Hematopoietic multipotent progenitor cell (in vitro differentiated cells): ENCODE measurements at regions not wholly inside any gene's neighbourhood (a gene's known extent, or its start where the extent isn't known, plus 50 kb on each side); places are given as distances from the start of the nearest gene placed in this dataset.

Experiments used
- DNase-seq, 3 donors: peaks; one replicate each; pipeline ENCODE4 v3.0.0-alpha.2; 2011 to 2015; ENCODE audit warnings: low read depth in 2 of 3, low spot score in 2 of 3

DNA sequence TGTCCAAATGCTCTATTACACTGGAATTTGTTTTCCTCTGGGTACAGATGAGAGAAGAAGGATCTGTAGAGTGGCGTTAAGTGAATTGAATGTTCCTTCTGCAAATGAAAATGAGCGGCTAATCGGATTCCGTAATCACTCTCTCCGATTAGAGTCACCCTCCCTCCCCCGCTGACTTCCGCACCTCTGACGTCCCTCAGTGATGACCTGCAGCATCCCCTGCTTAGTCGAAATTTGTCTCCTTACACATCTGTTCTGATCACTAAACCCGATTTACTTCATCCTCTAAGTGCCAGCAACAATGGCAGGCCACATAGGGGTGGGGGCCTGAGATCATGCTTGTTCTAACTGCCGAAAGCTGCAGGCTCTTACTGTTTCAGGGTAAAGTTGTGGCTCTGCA lies 378.7 kb downstream of the SEC16B start:
- DNase-seq: no peak

DNA sequence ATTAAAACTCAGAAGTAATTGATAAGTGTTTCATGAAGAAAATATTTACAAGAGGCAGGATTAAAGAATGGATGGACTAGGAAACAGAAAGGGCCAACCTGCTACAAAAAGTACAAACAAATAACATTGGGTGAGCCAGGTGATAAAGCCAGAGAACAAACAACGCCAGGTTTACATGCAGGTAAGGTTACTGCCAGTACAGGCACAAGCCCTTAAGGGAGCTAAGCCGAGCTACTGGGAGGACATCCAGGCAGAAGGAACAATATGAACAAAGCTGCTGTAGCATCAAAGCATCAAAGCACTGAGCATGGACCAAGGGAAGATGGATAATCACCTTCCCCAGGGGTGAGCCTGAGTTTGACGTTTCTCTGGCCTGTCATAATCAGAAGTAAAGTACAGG lies 380.7 kb downstream of the SEC16B start:
- DNase-seq: no peak

DNA sequence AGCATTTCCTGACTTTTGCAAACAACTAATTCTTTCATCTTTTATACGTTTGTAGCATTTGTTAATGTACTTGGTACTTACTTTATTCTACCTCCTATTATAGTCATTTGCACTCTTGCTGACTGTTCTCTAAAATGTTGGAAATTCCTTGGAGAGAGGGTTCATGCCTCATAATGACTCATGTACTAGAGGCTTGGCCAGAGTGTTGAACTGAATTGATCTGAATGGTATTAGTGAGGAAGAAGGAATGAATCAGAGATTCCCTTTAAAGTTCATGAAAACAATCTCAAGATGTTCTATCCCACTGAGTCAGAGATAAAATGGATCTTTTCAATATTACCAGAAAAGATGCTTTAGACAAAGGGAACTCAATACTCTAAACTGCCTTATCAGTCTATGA lies 383.4 kb downstream of the SEC16B start:
- DNase-seq: no peak

DNA sequence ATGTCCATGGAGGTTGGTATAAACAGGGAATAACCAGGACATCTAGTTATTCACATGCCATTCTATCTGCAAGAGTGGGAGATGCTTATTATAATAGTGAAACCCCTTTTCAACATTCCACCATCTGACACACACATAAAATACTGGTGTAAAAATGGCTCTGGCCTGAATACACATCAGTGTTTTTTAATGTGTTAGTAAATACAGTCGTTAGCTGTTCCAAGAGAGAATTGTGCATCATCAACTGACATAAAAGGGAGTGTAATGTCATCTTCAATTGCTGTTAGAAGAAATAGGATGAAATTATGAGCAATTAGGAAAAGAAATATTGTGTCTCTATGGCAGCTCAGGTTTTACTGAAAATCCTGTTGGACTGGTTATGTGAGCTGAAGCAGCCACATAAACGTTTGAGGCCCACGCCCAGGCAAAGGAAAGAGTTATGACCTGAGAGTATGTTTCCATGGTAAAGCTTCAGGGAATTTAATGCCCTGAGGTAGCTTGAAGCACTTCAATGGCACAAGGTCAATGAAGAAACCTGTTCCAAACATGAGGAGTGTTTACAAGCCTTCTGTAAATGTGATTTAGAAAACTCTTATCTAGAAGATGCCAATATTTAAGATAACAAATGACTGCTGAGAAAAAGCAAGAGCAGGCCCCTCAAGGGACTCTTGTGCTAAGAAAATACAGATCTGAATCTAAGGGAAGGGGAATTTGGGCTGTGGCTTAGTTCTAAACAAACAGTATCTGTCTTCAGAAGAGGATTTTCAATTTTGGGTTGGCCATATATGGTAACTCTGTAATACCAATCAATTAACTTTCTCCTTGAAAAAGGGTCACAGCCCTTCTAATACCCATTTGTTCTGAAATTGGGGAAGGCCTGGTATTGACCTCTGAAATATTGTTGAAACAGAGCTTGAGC lies 384.3 kb downstream of the SEC16B start:
- no peak for DNase-seq

DNA sequence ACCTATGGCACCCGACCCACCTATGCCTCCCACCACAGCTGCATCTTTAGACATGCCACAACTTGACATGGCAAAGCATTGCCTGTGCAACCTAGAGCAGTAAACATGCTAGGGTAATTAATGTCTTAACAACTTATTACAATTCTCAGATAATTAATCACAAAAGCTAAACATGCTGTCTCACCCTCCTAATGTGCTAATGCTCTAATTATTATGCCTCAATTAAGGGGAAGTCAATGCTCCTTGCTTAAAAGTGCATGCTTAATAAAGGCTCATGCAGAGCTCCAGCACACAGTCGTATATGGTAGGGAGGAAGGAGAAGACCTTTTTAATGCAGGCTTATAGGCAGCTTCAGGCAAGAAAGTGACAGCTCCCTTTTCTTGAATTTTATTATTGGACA lies 396.0 kb downstream of the SEC16B start:
- DNase-seq: no peak

DNA sequence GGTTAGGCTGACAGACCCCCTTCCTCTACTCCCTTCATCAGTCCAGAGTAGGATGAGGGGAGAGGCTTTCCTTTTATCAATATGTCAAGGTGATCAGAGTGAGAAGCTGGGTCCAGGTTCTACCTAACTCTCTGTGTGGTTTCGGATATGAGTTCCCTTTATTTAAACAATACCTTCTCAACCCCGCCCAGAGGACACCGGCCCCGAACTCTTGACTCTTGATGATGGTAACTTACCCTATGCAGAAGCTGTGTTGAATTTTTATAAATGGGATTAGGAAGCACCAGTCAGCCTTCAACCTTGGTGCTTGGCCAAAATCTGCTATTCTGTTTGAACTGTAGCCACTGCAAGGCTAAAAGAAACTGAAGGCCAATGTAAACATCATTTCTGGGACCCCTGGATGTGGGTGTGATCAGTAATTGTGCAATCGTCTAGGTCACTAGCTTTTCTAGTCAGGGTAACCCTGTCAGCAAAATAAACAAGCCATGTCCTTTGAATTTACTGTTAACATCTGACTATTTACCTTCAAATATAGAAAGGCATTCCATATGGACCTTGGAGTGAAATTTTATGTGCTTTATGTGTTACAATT lies 398.3 kb downstream of the SEC16B start:
- no peak for DNase-seq

DNA sequence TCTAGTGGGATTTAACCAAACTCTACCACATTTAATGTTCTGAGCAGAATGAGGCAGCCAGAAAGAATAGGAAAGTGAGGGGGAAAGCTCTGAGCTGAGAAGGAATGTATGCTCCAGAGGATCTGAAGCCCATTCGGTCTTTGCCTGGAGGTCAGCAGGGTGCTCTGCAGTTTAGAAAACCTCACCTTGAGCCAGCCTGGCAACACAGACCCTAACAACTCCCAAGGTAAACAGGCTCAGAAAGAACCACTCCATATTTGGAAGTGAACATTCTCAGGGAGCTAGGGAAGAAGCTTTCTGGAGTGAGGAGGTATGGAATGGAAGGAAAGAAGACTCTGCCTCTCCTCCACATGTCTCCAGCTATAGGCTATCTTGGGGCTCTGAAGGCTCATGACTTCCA lies 398.8 kb downstream of the SEC16B start:
- DNase-seq: no peak

DNA sequence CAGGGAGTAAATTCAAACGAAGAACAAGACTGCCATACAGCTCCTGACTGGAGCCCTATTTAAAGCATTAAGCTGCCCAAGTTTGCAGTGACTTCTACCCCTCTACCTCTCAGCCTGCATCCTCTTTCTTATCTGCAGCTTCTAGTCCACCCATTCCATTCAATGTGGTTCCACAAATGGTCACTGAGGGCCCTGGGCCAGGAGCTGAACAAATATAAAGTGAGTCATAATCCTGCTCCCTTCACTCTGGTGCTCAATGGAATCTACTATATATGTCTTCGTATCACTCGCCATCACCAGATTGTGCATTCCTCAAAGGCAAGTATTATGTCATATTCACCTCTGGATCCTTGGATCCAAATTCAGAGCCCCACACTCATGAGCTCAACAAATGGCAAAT lies 398.7 kb downstream of the BRINP2 start:
- no peak for DNase-seq

DNA sequence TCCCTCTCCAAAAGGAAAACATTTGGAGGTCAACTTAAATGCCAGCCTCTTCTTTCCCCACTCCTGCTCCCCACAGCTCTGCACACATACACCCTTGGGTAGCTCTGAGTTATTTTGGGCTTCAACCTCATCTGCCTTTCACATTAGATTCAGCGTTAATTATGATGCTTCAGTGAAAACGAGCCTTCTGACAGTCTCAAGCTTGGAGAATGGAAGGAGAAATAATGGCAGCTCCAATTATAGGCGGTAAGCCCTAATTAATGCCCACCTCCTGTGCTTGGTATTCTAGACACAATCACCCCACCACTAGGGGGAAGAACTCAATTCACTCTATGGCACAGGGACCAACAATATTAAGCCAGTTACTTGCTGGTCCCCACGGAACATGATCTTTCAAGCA lies 397.9 kb downstream of the BRINP2 start:
- DNase-seq: no peak

DNA sequence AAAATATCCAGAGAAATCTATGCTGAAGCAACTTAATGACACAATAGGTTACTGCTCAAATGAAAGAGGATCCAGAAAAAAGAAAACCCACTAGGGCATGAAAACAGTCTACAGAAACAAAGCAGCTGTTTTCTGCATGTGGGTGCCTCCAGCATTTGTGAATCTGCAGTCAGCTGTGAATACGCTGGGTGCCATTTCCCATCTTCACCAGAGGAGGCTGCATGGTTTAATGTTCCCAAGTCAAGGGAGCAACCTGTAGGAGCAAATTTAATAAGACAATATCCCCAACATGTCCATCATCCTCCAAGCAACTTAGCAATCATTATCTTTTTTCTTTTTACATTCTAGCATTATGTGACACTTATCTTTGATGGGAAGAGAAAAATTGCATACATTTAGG lies 396.6 kb downstream of the BRINP2 start:
- DNase-seq: no peak

DNA sequence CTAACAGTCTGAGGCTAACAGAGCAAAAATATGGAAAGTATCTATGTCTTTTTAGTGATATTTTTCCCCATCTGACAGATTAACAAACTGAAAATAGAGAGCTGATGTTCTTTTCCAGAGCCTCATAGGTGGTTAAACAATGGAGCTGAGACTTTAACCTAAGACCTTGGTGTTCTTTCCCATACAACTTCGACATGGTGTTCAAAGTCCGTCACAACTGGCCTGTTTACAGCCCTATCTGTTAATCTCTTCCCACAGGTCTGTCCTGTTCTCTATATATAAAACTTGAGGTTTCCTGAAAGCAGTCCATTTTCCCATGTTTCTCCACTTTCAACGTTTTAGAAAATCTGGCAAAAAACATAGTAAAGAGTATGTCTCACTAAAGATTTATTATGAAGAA lies 395.7 kb downstream of the BRINP2 start:
- no peak for DNase-seq

DNA sequence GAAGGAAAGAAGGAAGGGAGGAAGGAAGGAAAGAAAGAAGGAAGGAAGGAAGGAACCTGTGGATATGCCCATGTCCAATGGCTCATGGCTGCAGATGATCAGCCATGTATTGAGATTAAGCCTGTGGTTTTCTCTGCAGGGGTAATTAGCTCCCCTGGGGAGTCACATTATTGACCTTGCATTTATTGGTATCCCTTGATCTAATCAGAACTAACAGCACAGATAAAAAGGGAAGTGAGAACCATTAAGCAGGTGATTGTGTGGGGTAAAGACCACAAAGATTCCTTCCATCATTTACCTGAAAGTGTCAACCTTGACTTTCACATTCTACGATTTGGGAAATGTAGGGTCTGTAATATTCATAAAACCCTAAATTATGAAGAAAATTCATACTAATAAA lies 390.7 kb downstream of the BRINP2 start:
- DNase-seq: no peak

DNA sequence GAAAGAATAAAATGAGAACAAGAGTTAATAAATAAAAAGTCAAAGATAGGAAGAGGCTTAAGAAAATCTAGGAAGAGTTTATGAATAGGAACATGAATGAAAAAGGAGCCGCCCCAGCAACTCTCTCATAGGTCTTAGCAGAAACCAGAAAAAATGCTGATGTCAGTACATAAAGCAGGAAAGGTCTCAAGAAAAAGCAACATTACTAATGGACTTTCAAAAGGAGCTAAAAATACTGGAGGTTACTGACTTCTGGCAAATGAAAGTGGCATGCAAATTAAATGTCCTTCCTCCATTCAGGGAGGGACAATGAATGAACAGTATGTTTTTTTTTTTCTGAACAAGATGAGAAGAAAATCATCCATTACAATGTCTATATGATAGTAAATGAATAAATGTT lies 387.6 kb downstream of the BRINP2 start:
- no peak for DNase-seq

DNA sequence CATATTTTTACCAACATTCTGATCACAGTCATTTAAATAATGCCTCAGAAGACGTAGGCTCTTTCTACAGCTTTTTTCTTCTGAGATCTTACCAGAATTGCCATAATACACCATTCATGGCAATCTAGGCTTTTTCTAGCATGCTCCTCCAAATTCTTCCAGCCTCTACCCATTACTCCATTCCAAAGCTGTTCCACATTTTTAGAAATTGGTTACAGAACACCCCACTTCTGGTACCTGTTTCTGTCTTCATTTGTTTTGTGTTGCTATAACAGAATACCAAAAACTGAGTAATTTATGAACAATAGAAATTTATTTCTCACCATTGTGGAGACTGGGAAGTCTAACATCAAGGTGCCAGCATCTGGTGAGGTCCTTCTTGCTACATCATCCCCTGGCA lies 385.4 kb downstream of the BRINP2 start:
- no peak for DNase-seq

DNA sequence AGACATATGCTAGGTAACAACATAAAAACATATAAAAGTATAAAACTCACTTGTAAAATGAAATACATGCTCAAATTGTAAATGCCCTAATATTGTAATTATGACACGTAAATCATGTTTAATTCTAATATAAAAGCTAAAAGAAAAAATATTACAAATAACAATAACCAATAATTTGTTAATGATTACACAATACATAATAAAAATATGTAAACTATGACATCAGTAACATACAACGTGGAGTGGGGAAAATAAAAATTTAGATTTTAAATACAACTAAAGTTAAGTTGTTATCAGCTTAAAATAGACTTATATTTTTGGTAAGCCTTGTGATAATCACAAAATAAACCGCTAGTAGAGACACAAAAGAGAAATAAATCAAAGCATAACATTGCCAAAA lies 376.4 kb downstream of the BRINP2 start:
- DNase-seq: no peak

DNA sequence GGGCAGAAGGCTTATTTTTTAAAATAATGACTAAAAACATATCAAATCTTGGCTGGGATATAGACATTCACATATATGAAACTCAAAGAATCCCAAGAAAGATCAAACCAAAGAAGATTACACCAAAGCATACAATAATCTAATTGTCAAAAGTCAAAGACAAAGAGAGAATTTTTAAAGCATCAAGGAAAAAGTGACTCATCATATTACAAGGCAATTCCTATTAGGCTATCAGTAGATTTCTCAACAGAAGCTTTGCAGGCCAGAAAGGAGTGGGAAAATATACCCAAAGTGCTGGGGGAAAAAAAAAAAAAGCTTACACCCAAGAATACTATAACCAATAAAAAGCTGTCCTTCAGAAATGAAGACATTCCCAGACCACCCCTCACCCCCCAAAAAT lies 375.6 kb downstream of the BRINP2 start:
- DNase-seq: no peak

DNA sequence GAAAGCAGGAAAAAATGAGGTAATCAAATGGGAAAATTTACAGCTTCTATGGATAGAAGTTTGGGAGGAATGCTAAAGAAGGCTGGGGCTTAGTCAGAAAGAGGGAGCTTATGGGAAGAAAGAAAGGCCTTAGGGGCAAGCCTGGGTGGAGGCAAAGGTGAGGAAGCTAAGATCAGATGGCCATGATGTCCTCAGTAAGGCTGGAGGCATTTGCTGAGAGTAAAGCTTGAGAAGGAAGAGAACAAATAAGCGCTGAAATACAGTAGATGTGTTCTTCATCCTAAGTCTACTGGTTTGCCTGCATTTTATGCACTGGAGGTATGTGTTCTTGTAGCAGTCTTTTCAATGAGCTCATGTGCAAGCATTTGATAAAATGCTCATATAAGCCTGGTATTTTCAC lies 355.4 kb downstream of the BRINP2 start:
- DNase-seq: no peak

DNA sequence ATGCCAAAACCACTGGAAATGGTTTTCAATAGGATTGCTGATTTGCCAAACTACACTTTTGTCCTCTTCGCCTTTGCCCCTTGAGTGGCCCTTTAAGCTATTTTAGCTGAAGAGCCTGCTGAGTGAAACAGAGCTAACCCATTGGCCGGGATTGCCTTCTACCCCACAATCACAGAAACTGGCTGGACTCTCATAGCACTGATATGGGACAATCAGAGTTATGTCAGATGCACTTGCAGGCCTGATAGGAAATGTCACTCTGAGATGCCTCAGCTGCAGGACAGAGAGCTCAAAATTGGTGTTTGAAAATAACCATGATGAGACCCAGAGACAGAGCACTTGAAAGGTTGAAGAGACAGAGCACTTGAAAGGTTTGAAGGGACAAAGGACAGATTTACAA lies 354.4 kb downstream of the BRINP2 start:
- DNase-seq: no peak

DNA sequence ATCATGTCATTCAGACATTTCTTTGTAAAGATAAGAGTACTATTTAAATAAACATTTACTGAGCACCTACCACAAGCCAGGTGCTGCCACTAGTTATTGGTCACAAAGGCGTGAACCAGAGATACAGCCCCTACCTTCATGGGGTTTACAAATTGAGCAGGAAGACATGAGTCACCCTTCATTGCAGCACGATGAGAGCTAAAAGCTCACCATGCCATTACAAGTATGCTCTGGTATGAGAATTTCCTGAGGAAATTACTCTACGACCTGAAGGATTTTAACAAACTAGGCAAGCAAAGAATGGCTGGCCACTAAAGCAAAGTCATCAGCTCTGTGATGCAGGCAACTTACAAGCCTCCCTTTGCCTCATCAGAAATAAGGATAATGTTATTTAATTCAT lies 346.8 kb downstream of the BRINP2 start:
- no peak for DNase-seq

DNA sequence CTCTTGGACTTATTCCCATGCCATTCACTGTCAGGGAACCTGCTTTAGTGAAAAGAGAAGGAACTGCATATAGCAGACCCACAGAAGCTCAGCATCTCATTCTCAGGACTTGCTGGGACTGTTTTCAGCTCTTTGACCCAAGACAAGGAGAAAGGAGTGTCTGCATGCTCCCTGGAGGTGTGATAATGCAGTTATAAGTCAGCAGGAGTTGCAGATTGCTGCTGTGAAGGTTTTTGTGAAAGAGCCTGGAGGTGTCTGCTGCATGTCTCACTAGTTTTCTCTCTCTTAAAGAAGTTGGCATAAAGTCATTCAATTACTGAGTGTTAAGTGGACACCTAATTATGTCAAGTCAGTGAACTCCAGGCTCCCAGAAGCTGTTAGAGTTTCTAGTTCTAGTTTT lies 343.4 kb downstream of the BRINP2 start:
- DNase-seq: no peak

DNA sequence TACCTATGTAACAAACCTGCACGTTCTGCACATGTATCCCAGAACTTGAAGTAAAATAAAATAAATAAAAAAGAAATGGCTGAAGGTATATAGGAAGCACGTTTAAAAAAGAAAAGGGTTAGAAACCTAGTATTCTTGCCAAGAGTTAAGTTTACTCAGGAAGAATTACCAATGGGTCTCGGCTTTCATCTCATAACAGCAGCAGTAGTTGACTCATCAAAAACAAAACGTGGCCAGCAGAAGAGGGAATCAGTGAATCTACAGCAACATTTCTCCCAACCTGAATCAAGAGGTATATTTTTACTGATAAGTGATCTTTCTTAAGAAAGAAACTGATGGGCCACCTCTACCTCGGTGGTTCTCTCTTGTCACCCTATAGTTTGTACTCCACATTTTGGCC lies 340.3 kb downstream of the BRINP2 start:
- no peak for DNase-seq

DNA sequence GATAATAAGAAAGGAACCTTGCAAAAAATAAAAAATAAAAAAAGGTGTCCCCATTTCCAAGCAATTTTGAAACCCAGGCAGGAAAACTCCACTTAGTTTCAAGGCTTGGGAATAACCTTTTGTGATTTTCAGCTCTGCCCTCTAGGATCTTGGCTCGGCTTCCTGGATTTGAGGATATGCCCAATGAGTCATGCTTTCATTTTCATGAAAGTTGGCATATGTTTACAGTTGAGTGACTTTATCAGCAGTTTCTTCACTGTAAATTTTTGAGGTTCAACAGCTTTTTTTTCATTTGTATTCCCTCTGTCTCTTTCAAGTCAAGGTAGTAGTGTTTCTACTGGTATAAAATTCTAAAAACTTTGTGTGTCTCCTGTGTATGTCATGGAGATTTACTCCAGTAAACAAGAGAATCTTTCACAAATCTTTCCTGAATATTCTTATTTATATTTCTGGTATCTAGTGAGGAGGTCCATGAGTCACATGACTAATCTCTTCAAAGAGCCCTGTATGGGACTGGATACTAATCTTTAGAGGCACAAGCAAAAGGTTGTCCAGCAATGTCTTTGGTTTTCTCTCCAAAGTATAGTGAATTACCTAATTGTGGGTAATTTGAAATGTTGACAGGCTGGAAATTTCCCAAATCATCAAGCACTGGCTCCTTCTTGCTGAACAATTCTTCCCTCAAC lies 335.3 kb downstream of the BRINP2 start:
- no peak for DNase-seq
